ENCODE measurements at regions not wholly inside any gene's neighbourhood (a gene's known extent, or its start where the extent isn't known, plus 50 kb on each side); places are given as distances from the start of the nearest gene placed in this dataset.
"Not testable (repeated sequence)": the region's sequence is repeated elsewhere in the genome, so short reads cannot be mapped to it uniquely, and the experiment has no call there.

DNA sequence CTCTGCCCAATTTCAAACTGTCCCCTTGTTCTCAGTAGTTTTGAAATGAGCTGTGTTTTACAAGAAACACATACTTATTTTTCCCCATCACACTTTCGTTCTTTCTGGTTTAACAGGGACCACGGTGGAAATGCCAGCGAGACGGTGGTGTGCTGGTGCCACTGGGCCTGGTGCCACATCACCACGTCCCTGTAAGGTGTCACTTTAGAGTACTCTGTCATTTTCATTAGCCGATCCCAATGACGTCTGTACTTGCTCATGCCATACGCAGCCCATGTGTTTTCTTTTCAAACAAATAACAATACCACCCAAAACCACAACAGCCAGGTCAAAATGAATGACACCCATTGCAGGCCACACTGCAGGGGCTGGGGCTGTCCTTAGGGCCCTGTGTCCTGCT is 4416.8 kb upstream of the TPTE start:
- TF ChIP-seq PRDM15 (CRISPR knock-in tag; IDR thresholded peaks at IDR 0.05); ATF2 (CRISPR knock-in tag; IDR thresholded peaks at IDR 0.05; ENCODE audit: borderline replicate concordance, low read depth); CTCF (IDR thresholded peaks at IDR 0.05); IRF2 (CRISPR knock-in tag; IDR thresholded peaks at IDR 0.05; ENCODE audit: borderline replicate concordance, low read depth); MAX (CRISPR knock-in tag; IDR thresholded peaks at IDR 0.05); ATF3 (CRISPR knock-in tag; conservative IDR thresholded peaks at IDR 0.05); TEAD1 (CRISPR knock-in tag; IDR thresholded peaks at IDR 0.05); ESRRA (CRISPR knock-in tag; IDR thresholded peaks at IDR 0.05; ENCODE audit: borderline replicate concordance); NFYB (CRISPR knock-in tag; conservative IDR thresholded peaks at IDR 0.05; ENCODE audit: low read depth); ZNF532 (CRISPR knock-in tag; IDR thresholded peaks at IDR 0.05; ENCODE audit: borderline replicate concordance); GABPB1 (CRISPR knock-in tag; IDR thresholded peaks at IDR 0.05); JUN (CRISPR knock-in tag; IDR thresholded peaks at IDR 0.05): not testable (repeated sequence)
- TF ChIP-seq, protein P1, sequence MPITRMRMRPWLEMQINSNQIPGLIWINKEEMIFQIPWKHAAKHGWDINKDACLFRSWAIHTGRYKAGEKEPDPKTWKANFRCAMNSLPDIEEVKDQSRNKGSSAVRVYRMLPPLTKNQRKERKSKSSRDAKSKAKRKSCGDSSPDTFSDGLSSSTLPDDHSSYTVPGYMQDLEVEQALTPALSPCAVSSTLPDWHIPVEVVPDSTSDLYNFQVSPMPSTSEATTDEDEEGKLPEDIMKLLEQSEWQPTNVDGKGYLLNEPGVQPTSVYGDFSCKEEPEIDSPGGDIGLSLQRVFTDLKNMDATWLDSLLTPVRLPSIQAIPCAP (CRISPR knock-in tag; IDR thresholded peaks at IDR 0.05) = not testable (repeated sequence)

All from WTC11 (cell line).